Testis (tissue), 2 donors: ENCODE measurements at regions not wholly inside any gene's neighbourhood (a gene's known extent, or its start where the extent isn't known, plus 50 kb on each side); places are given as distances from the start of the nearest gene placed in this dataset.

Source experiments
- POLR2A ChIP-seq: fragments of 450-650 bp; IDR thresholded peaks from one replicate; pipeline ENCODE4 v1.6.1; 2017; ENCODE audit warnings: antibody characterized with exemption, mild to moderate bottlenecking, moderate library complexity
- TF ChIP-seq, protein P1 (sequence below), 3 experiments: fragments of 450-650 bp in 2 of 3; fragments of 200-600 bp in 1 of 3; sonication (generic) in 1 of 3; IDR thresholded peaks; one replicate each; pipeline ENCODE4 v1.5.1; 2016 to 2019; ENCODE audit warnings: antibody characterized with exemption in 3 of 3, mild to moderate bottlenecking in 2 of 3, moderate library complexity in 1 of 3

DNA sequence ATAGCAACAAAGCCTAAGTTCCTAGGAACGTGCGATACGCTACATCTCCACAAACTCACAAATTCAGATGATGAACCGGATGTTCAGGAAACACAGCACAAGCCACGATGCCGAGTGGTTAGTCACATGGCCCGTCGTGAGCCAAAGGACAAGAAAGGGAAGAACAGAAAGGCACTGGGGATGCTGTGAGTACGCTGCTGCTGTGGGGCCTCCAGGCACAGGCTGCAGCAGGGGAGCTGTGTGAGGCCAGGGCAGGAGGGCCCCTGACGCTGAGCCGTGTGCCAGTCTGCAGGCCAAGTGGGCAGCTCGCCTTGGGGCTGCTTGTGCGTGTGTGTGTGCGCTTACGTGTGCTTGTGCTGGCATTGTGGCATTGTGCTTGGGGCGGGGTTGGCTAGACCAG is 89.4 kb downstream of the CTTN start:
- TF ChIP-seq, protein P1, sequence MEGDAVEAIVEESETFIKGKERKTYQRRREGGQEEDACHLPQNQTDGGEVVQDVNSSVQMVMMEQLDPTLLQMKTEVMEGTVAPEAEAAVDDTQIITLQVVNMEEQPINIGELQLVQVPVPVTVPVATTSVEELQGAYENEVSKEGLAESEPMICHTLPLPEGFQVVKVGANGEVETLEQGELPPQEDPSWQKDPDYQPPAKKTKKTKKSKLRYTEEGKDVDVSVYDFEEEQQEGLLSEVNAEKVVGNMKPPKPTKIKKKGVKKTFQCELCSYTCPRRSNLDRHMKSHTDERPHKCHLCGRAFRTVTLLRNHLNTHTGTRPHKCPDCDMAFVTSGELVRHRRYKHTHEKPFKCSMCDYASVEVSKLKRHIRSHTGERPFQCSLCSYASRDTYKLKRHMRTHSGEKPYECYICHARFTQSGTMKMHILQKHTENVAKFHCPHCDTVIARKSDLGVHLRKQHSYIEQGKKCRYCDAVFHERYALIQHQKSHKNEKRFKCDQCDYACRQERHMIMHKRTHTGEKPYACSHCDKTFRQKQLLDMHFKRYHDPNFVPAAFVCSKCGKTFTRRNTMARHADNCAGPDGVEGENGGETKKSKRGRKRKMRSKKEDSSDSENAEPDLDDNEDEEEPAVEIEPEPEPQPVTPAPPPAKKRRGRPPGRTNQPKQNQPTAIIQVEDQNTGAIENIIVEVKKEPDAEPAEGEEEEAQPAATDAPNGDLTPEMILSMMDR (IDR thresholded peaks at IDR 0.05): no peak
- TF ChIP-seq POLR2A: no peak
